GM21529 (cell line): ENCODE measurements at regions not wholly inside any gene's neighbourhood (a gene's known extent, or its start where the extent isn't known, plus 50 kb on each side); places are given as distances from the start of the nearest gene placed in this dataset.
"Not testable (repeated sequence)": the region's sequence is repeated elsewhere in the genome, so short reads cannot be mapped to it uniquely, and the experiment has no call there.

Experiments
- ATAC-seq: cut with Tn5 transposase; IDR thresholded peaks from one replicate; pipeline ENCODE4 v1.9.1; 2021; ENCODE audit not compliant: unreplicated experiment

DNA sequence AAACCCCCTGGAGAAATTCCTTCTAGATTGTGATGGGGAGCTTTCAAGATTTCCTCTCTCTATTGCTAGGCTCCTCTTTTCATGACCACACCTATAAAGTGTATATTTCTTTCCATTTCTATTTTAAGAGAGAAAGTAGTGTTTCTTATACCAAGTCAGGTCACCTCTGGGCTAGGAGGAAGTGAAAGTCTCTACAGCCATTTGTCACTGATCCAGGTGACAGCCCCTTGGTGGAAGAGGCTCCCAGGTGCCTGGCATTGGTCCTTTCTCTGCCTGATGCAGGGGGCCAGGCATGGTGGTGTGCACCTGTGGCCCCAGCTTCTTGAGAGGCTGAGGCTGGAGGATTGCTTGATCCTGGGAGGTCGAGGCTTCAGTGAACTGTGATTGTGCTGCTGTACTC, 64.7 kb downstream of the DHCR7 start:
- peak; percentile 65 for ATAC-seq

DNA sequence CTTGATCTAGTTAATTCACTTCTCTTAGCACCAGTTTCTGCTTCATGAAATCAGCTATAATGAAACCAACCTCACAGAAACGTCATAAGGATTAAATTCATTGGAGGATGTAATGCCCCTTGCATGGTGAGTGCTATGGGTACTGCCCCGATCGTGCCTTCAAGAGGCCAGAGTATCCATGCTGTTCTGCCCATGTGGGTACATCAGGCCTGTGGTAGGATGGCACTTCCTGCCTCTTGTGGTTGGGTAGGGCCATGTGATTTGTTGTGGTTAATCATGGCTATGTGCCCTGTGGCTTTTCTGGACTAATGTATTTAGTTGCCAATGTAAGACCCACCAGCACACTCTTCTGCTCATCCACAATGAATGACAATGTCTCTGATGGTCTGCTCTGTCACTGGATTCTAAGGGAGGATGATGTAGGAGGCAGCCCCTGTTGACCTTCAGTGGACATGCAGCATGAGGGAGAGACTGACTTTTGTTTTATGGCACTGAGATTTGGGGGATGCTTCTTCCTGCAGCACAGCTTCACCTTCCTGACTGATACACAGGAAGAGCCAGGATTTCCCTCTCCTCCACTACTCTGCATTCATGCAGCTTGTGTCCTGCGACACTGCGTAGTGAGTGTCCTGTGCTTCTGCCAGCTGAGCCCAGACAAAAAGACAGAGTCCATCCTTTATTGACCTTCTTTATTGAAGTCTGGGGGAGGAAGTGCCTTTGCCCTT, 66.2 kb downstream of the DHCR7 start:
- ATAC-seq = no peak

- ATAC-seq = no peak
Measured at GRCh38 chr11:71379701-71380100, 68.5 kb downstream of the DHCR7 start.

- peak; percentile 70 for ATAC-seq
Measured at GRCh38 chr11:71373791-71374454, 74.3 kb downstream of the DHCR7 start.

GRCh38 chr11:71372693-71373657, 75.2 kb downstream of the DHCR7 start:
- no peak for ATAC-seq

DNA sequence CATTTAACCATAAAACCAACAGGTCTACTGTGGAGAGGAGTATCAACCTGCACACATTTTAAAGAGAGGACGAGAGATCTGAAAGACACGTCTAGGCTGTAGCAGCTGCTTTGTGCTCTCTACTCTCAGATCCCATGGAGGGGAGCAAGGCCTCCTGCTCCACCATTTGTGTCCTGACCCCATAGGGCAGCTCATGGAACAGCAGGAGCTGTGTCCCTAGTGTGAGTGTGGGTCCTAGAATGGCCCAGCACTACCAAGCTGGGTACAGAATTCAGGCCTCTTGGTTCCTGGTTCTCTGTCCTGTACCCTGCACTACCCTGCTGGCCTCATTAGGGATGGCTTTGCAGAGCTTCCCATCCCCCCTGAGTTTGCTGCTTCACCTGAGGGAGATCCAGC, 76.5 kb downstream of the DHCR7 start:
- ATAC-seq = no peak

GRCh38 chr11:71370895-71371673, 77.1 kb downstream of the DHCR7 start:
- ATAC-seq = no peak

- ATAC-seq = no peak
Measured at GRCh38 chr11:71370020-71370747, 78.0 kb downstream of the DHCR7 start.

- ATAC-seq = no peak
Measured at GRCh38 chr11:71369411-71369810, 78.8 kb downstream of the DHCR7 start.

DNA sequence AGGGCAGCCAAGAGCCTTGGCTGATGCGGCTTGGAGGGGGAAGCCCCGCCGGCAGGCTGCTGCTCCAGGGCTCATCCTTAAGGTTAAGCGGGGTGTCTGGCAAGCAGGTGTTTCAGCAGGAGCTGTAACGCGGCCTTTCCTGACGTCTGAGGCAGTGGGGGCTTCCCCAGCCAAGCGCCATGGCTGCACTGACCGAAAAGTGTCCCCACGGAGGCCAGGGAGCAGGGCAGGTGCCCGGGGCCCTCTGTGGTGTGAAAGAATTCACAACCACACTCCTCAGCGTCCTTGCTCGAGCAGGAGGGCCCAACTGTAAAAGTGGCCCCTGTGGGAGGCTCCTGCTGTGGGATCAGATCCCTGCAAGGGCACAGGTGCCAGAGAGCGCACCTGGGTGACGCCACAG, 79.2 kb downstream of the DHCR7 start:
- no peak for ATAC-seq

DNA sequence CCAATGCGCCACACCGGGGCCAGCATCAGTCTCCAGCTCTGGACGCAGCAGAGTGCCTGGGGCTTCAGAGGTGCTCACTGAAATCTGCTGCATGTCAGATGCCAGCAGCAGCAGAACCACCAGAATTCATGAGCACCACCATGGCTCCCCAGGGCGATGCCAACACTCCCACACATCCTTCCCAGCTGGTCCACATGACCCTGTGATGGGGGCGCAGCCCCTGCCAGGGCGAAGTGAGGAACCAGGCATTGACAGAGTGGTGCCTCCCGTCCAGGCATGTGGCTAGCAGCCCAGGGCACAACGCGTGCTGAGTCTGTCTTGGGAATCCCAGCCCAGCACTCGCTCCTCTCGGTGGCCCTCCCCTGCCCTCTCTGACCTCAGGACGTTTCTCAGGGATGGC, 80.4 kb downstream of the DHCR7 start:
- ATAC-seq = no peak

GRCh38 chr11:71367276-71367675, 80.9 kb downstream of the DHCR7 start:
- ATAC-seq = not testable (repeated sequence)

GRCh38 chr11:71366076-71366475, 82.1 kb downstream of the DHCR7 start:
- ATAC-seq = no peak

DNA sequence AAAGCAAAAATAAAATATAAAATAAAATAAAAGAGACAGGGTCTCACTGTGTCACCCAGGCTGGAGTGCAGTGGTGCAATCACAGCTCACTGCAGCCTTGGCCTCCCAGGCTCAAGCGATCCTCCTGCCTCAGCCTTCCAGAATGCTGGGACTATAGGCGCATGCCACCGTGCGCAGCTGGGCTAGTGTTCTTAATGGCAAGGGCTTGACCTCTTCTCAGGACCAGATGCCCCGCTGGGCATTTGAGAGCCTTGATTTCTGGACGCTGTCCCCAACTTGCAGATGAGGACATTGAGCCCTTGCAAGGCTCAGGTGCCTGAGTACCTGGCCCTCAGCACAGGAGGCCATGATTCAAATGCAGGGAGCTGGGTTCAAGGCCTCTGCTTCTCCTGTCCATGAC, 82.6 kb downstream of the DHCR7 start:
- no peak for ATAC-seq

DNA sequence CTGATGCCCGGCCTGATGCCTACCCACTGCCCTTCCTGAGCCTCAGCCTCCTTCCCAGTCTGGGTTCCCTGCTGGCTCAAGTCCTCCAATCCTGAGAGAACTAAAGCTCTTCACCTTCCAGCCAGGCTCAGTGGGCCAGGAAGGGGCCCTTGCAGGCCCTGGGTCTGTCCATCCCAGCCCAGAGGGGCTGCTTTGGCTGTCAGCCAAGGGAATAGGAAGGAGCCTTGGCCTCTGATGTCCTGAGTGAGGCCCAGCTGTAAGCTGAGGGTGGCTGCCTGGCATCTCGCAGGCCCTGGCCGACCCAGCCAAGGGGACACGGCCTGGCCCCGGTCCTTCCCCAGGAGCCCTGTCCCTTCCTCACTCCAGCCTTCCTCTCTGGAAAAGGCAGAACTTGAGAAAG, 83.4 kb downstream of the DHCR7 start:
- ATAC-seq = no peak

DNA sequence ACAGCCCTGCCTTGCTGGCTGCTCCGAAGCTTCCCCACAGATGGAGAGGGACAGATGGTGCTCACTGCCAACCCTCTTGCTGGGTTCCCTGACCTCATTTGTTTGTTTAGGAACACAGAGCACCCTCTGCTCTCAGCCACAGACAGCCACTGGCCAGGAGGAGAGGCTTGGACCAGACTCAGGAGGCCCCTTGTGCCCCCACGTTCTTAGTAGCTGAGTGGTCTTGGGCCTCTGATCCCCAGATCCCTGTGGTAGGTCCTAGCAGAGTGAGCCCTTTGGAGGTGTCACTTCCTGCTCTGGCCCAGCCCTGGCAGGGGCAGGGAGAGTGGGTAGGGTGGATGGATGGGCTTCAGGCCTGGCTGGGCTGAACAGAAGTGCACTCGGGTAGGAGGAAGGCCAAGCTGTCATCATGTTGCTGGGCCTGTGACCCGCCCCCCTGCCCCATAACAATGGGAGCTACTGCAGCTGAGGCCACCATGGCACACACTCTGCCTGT, 84.0 kb downstream of the DHCR7 start:
- ATAC-seq = no peak

GRCh38 chr11:71363721-71364120, 84.5 kb downstream of the DHCR7 start:
- ATAC-seq = no peak

GRCh38 chr11:71358963-71359567, 89.1 kb downstream of the DHCR7 start:
- ATAC-seq = no peak

DNA sequence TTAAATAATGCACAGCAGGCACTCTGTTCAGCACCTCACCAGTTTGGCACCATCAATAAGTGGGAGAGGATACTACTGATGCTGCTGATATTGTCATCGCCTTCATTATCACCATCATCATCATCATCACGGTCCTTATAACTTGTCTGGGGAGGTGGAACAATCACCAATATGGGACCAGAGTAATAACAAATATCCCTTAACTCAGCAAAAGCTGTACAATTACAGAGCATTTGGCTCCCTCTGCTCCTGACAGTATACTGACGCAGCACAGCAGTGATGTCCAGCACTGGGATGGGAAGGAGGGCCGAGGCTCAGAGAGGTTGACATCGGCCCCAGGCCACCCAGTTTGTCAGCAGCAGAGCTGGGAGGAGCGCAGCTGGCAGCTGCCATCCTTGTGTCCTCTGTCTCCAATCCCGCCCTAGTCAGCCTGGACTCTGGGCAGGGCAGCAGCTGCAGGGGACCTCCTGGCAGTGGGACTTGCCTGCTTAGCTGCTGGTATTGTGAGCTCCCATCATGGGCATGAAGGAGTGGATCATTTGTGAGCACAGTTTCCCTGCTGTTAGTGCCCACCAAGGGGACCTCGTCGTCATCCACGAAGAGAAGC, 90.0 kb downstream of the DHCR7 start:
- no peak for ATAC-seq
